HuH-7 (cell line): ENCODE measurements at regions not wholly inside any gene's neighbourhood (a gene's known extent, or its start where the extent isn't known, plus 50 kb on each side); places are given as distances from the start of the nearest gene placed in this dataset.

Source experiments
- DNase-seq: peaks from one replicate; pipeline ENCODE4 v3.0.0; 2011; ENCODE audit warnings: low spot score

DNA sequence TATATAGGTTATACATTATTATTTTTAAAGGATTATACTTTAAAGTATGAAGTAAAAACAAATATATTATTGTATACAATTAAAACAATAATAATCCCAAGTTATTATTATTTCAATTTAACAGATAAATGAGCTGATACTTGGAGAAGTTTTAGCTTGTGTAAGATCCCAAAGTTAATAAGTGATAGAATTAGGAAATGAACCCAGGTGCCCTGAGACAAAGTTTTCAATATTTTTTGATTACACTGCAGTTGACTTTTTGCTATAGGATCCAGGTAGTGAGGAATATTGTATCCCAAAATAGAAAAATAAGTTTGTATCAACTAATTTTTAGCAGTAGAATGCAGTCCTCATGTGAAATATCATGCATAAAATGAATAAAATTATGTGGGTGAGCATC lies 543.2 kb upstream of the ZNF608 start:
- DNase-seq = no peak

DNA sequence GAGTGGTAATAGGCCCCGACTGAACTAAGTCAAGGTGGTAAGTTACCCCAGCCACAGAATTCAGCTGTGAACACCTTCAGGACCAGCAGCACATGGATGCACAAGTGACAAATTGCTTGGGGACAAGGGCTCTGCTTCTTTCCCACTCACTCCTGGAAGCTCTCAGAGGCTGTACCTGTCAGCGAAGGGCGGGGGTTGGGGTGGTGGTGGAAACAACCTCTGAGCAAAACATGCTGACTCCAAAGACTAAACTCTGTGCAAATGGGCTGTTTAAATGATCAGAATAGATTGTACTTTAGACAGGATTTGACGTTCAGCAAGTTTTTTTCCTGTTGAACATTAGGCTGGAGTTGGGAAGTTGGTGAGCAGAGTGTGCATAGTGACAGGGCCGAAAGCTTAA lies 544.5 kb upstream of the ZNF608 start:
- DNase-seq = no peak

DNA sequence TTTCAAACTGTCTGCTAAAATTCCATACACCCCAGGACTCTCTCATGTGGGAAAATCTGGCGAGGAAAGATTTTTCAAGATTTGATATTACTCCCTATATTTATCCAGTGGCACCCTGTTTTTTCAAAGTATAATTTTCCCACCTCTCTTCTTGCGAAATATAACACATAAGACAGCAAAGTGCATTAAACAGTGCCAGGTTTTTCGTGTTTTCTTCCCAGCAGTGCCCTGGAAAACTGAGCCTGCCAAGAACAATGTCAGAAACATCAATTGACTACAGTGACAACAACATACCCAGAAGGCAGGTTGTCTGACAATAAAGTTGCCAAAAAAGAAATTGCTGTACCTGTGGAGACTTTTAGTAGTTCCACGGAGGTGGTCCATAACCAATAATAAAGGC lies 545.0 kb upstream of the ZNF608 start:
- DNase-seq = no peak

DNA sequence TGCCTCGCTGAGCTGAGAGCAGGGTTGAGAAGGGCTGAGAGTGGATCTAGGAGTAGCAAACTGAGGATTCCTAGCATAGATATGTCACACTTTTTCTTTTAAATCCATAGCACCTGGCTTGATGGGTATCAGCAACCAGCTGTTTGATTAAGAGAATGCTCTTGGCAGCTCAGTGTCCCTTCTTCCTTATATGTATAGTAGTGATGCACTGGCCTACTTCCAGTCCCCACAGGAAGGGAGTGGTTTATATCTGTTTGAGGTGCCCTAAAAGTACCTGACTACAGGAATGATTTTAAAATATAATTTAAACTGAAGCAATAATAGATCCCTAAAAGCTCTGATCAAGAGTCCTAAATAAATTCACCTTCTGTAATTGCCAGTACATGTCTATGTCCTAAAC lies 546.8 kb upstream of the ZNF608 start:
- DNase-seq = no peak

DNA sequence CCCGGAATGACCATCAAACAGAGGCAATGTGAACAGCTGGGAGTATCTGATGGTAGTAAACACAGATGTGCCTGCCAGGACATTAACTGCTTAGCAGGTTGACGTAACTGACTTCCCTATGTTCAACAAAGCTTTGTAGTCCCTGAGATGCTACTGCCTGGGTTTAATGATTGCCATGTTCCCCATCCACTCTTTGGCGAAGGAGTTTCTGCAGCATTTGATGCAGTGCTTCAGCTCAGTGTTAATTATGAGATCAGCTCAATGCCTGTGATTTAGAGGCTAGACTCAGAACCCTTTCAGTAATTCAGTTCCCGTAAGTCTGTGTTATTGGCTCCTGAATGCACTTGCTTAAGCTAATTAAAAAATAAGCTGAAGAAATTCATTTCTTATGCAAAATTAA lies 547.3 kb upstream of the ZNF608 start:
- DNase-seq = no peak

DNA sequence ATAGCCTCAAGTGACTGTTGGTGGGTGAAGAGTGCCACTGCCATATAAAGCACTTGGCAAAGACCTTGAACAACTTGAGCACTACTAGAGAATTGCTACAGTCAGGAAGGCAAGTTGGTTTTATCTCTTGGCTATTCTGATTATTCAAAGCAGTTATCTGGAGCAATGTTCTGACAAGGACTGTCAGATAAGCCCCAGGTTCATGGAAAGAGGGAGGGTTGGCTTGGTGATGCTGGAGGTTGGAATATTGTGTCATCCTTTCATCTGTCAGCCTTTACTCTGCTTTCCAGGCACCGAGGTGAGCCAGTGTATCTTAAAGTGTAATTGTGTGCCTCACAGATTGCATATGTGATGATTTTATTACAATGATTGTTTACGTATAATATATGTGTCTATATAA lies 548.4 kb upstream of the ZNF608 start:
- DNase-seq = no peak

DNA sequence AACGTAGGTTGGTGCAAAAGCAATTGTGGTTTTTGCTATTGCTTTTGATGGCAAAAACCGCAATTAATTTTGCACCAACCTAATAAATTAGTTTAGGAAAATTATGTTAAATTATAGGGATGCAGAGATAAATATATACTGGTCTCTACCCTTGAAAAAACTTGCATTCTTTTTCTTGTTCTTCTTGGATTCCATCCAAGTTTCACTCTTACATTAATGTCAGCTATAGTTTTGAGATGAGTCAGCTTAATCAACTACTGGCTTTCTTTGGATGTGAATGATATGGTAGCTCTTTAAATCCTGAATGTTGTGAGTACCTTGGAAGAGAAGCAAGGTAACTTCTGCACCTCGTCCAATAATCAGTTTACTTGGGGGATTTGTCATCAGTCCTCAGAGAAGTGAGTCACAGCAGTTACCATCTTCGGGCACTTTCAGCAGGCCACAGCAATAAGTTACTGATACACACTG lies 549.0 kb upstream of the ZNF608 start:
- DNase-seq = no peak

DNA sequence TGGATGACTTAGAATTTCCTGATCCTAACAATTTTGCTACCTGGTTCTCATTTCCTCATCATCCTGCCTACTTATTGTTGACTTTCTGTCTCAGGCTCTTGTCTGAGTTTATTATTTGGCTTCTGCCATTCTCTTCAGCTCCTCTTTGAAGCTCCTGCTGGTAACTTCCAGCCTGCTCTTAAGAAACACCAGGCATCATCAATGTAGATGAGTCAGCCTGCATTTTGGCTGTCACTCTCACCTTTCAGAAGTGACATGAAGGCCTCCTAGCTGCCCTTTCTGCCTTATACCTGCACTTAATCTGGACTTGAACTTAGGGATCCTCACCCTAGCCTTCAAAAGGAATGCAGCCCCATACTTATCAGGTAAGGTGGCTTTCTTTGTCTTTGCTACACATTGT lies 551.8 kb upstream of the ZNF608 start:
- no peak for DNase-seq

DNA sequence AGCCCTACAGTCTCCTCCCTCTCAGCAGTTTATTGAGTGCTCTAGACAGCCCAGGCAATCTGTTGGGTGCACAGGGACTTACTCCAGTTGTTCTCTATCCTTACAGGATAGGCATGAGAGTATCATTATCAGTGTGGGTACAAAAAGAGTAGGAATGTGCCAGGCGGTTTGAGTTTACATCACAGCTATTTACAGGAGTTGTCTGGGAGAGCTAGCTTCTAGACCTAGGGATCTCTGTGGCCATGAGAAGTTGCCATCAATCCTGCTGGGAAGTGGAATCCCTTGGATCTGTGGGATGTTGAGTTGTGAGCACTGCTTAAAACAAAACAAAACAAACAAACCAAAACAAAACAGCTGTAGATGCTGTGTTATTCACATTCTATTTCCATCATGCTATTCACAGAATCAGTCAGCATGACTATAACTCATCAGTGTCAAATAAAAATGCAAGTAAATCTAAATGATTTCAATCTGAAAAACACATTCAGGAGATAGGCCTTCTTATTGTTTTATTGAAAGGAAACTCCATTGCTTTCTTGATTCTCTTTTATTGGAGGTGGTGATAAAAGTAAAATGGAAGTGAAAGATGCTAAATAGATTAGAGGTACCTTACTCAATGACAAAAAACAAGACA lies 552.4 kb upstream of the ZNF608 start:
- DNase-seq = no peak

DNA sequence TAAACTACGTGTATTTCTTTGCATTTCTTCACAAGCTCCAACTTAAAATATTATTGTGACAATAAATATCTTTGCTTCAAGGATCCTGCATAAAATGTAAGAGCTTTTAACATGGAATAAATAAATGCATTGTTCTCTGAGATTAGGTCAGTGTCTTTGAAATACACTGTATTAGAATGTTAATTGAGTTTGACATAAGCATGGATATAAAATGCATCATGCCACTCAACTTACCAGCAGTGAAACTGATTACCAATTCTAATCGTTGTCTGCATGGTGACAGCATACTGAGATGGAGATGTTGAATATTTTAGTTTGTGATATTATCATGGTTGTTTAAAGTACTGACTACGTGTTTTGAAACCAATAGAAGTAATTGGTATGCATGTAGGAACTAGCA lies 555.3 kb upstream of the ZNF608 start:
- no peak for DNase-seq

DNA sequence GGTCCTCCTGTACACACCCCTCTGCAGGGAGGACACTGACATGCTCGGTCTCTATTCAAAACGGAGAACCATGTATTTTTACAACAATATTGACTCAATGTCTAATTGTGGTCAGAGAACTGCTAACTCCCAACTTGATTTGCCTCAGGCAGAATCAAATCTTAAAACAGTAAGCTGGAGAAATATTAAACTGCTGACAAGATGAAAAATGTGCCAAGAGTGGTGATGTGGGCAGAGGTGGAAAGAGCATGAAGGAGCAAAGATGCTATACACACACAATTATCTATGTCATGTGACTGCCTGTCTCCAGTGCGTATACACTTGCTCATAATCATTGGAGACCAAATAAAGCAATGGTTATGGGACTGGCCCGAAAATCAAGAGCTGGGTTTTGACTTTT lies 556.1 kb upstream of the ZNF608 start:
- no peak for DNase-seq

DNA sequence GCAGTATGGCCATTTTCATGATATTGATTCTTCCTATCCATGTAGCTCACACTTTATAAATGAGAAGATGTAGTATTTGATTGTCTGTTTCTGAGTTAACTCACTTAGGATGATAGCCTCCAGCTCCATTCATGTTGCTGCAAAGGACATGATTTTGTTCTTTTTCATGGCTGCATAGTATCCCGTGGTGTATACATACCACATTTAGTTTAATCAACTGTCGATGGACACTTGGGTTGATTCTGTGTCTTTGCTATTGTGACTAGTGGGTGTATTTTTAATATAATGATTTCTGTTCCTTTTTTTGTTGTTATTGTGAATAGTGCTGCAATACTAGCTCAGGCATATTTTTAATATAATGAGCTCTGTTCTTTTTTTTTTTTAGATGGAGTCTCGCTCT lies 560.3 kb upstream of the ZNF608 start:
- no peak for DNase-seq

DNA sequence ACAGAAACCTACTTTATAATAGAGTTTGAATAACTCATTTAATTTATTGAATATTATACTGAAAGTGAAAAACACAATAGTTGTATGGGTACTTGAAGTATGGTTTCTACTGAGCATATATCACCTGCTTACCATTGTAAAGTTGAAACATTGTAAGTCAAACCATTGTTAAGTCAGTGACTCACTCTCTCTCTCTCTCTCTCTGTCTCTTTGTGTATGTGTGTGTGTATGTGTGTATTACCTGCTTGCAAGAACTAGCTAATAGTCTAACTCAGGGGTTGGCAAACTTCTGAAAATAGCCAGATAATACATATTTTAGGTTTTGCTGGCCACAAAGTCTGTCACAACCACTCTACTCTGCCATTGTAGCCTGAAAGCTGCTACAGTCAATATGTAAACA lies 564.3 kb upstream of the ZNF608 start:
- DNase-seq = no peak

DNA sequence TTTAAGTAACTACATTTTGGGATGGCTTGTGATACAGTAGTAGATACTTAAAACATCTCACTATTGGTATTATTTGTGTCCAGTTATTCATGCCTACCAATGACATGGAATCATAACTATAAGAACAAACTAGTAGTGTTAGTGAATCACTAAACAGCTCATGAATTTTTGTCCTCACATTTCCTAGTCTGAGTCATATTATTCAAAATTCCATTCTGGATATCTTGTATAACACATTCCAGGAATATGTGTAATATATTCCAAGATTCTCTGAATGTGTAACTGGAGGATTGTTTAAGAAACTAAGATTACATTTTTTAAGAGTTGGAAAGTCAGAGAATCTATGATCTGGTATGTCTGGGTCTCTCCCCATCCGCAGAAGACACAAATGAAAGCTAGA lies 565.3 kb upstream of the ZNF608 start:
- DNase-seq = no peak

DNA sequence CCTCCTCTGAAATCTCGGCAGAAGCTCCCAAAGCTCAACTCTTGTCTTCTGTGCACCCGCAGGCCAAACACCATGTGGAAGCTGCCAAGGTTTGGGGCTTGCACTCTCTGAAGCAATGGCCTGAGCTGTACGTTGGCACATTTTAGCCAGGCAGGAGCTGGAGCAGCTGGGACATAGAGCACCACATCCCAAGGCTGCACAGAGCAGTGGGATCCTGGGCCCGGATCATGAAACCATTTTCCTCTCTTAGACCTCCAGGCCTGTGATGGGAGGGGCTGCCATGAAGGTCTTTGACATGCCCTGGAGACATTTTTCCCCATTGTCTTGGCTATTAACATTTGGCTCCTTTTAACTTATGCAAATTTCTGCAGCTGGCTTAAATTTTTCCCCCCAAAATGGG lies 567.1 kb upstream of the ZNF608 start:
- no peak for DNase-seq

DNA sequence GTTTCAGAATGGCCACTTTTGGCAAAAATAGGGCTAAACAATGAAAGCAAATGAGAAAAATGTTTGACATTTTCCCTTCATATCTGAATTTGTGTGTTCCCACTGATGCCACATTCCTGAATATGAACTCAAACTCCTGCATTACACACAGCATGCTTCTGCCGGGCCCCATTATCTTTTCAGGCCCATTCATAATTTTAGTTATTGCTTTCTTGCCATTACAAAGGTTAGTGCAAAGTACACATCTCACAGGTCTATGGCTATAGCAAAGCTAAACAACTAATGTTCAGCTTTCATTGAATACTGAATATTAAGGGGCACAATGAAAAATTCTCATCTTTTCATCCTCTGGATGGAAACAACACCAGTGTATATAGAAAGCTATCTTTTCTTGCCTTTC lies 568.9 kb upstream of the ZNF608 start:
- no peak for DNase-seq

DNA sequence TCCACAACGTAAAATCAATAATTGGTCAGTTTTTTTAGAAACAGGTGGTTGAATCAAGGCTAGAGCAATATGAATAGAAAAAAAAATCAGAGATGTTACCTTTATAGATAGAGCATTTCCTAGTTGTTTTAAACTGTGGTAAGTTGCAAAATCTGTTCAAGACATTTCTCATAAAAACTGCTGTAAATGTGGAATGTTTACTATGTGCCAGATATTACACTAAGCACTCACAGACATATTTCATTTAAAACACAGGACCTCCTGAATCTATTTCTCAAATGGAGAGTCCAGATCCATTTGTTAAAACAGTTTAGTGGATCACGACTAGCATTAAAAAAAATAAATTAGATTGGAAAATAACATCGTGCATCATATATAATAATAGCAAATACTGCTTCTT lies 570.0 kb upstream of the ZNF608 start:
- DNase-seq = no peak

DNA sequence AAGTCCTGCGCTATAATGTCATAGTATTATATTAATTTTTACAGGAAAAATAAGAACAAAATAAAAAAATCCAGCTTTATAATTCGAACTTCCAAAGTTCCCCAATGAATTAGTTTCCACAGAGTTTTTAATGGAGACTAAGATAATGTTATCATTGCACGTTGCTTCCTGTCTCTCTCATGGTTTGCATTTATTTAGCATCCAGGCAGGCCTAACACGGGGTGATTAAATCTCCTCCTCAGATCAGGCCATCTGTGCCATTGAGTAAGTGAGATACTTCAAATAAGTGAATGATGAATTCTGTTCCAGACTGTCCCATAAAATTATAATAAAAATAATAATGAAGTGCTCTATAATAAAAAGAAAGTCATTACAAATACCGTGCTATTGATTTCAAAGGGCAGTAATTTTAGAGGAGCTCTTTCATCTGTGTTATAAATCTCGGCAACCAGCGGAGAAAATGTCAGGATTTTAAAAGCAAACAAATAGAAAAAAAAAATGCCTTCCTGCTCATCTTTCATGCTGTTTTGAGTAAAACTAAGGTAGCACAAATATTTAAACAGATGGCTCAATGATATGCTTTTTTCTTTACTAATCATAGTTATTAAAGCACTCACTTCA lies 570.6 kb upstream of the ZNF608 start:
- no peak for DNase-seq

DNA sequence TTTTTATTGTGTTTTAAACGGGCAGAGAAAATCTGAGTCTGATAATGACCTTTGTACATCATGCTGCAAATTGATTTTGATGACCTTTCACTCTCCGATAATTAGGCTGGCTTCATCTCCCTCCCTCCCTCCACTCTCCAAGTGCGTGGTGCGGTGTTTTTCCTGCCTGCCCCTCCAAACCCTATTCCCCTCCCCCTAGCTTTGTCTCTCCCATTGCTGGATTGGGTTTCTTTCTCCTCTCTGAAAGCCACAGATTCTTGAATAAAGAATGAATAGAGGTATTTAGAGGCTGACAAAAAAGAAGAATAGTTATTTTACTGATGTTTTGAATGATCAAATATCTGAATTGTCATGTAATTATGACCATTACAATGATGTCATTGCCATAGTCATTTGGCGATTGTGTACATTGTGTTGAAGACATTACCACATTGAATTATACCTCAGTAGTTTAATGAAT lies 571.1 kb upstream of the ZNF608 start:
- DNase-seq = no peak

DNA sequence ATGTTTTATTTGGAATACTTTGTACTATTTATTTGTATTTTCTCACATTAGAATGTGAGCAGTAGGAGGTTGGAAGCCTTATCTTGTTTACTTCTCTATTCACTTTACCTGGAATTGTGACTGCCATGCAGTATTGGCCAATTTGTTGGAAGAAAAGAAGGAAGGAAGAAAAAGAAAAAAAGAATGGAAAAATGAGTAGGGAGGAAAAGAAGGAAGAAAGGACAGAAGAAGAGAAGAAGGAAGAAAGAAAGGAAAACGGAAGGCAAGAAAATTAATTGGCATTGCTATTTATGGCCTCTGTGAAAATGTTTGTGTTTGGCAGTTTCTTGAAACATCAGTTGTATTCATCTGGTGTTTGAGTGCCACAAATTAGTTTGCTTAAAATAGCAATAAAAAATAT lies 575.2 kb upstream of the ZNF608 start:
- DNase-seq = no peak

DNA sequence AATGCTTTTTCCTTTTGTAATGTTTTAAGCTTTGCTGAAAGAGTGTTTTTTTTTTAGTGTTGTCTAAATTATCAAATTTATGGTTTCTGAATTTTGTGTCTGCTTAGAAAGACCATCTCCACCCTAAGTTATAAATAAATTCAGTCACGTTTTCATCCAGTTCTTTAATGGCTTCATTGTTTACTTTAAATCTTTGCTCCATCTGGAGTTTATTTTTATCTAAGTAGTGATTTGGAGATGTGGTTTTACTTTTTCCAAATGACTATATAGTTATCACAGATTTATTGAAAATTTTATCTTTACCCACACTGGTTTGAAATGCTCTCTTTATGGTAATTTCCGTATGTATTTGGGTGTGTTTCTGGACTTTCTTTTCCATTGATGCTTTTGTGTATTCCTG lies 577.2 kb upstream of the ZNF608 start:
- DNase-seq = no peak

DNA sequence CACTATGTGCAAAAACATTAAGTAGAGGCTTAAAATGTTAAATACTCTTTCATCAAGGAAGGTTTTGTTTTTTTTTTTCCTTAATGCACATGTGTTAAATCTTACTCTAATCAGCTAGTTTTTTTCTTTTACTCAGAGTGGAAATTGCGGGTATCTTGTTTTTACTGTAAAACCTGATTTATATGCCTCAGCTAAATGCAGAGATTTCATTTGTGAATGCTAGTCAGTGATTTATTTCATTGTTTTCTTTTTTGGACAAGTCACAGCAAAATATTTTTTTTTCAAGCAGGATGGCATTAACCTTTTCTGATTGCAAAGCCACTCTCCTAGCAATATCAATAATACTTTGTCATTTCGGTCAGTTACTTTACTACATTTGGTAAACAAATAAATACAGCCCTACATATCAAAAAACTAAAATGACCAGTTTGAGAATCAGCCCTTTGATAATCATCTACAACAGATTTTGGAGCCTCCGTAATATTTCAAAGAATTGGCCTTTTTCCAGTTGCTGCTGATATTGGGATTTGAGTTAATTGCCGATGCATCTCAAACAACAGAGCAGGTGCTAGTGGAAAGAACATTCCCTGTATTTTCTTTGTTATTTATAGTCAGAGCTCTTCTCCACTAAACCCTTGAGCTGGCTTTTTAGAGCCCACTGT lies 579.2 kb upstream of the ZNF608 start:
- DNase-seq = no peak

DNA sequence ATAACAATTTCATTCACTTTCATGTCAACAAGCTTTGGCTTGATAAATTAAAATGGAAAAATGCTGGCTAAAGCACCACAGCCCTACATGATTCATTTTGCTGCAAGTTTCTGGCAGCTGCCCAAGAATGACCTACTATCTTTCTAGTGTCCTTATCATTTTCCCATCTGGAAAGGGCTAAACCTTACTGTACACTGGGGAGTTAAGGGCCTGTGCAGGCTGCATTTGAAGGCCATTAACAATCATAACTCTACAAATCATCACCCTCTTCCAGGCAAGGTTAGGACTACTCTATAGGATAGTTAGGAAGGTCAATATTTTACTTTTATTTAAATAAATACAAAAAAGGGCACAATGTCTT lies 579.7 kb upstream of the ZNF608 start:
- DNase-seq = no peak

DNA sequence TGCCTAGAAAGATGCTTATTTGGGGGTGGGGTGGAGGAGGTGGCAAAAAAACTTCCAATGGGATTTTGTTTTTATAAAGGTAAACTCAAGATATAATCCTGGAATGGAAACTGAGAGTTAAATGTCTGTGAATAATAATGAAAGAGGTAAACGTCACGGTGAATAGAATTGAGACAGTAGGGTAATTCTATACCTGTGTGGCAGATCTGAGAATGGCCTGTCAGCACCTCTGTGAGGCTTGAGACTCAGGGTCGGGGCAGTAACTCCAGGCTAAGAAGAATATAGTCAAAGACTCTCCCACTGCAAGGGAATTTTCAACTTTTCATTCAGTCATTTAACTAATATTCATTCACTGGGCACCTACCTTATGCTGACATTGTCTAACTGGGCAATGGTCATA lies 581.2 kb upstream of the ZNF608 start:
- DNase-seq = no peak
